Endothelial cell of umbilical vein (primary cell): ENCODE measurements at regions not wholly inside any gene's neighbourhood (a gene's known extent, or its start where the extent isn't known, plus 50 kb on each side); places are given as distances from the start of the nearest gene placed in this dataset.

Experiments used
- BruUV-seq: library from RNA; stranded (reverse); fragments of 400-500 nt; replicated peaks from 2 replicates; lab custom pipeline; 2021; lab: Mats Ljungman, UMichigan
- CTCF ChIA-PET: fragments of 300-600, 350-600 bp; sonication (Branson Sonifier 250); formaldehyde crosslinking; loops from one replicate; lab custom pipeline; 2021; ENCODE audit warnings: antibody characterized with exemption, inconsistent platforms; lab: Charles Lee
- POLR2A ChIA-PET: fragments of 300-600, 350-600 bp; sonication (Branson Sonifier 250); formaldehyde crosslinking; loops from one replicate; lab custom pipeline; 2021; ENCODE audit warnings: antibody characterized with exemption, inconsistent platforms; lab: Charles Lee
- DNase-seq: peaks from one replicate; pipeline ENCODE4 v3.0.0-alpha.2; 2011; ENCODE audit warnings: low read depth, low spot score
- FAIRE-seq: peaks from 2 replicates; lab custom pipeline; 2011; peaks lifted over from hg19 to GRCh38; lab: Jason Lieb, UNC
- H2AFZ ChIP-seq: 2 replicates; pipeline ENCODE4 v1.6.0; 2012; ENCODE audit warnings: low read depth, low read length, control low read depth, inconsistent platforms
- H3K27ac ChIP-seq: 2 replicates; pipeline ENCODE4 v1.5.1; 2011; ENCODE audit warnings: low read depth, mild to moderate bottlenecking, control low read depth, low read length, moderate library complexity; ENCODE audit not compliant: insufficient read depth
- H3K27me3 ChIP-seq, 2 experiments: 2 replicates each; pipeline versions ENCODE4 v1.6.0 to v1.6.1; 2011; ENCODE audit warnings: low read length in 2 of 2, mixed read lengths in 1 of 2; ENCODE audit not compliant: control insufficient read depth in 2 of 2, insufficient read depth in 2 of 2
- H3K36me3 ChIP-seq, 2 experiments: 2 replicates in 1 of 2; 3 replicates in 1 of 2; pipeline ENCODE4 v1.5.1; 2011; ENCODE audit warnings: low read length in 2 of 2, mild to moderate bottlenecking in 1 of 2, moderate library complexity in 1 of 2; ENCODE audit not compliant: control insufficient read depth in 2 of 2, insufficient read depth in 2 of 2; ENCODE audit errors: extremely low read depth in 1 of 2
- H3K4me1 ChIP-seq: 3 replicates; pipeline ENCODE4 v1.5.1; 2011; ENCODE audit warnings: mild to moderate bottlenecking, low read length; ENCODE audit not compliant: control insufficient read depth, insufficient read depth; ENCODE audit errors: extremely low read depth
- H3K4me2 ChIP-seq: 2 replicates; pipeline ENCODE4 v1.6.1; 2011; ENCODE audit warnings: low read length, control low read depth, mixed read lengths; ENCODE audit not compliant: insufficient read depth
- H3K4me3 ChIP-seq, 3 experiments: fragments of 200-600 bp in 1 of 3; sonication (generic), shearing (Covaris generic) in 1 of 3; replicated peaks in 1 of 3; 2 replicates each; pipeline ENCODE4 v1.5.1; 2011 to 2016; ENCODE audit warnings: control low read depth in 3 of 3, low read length in 3 of 3, mild to moderate bottlenecking in 2 of 3, inconsistent platforms in 1 of 3, low read depth in 1 of 3, moderate library complexity in 1 of 3; ENCODE audit not compliant: insufficient read depth in 1 of 3
- H3K79me2 ChIP-seq: 2 replicates; pipeline ENCODE4 v1.6.0; 2012; ENCODE audit warnings: low read length, inconsistent platforms; ENCODE audit not compliant: control insufficient read depth, insufficient read depth
- H3K9ac ChIP-seq: replicated peaks from 2 replicates; pipeline ENCODE3; 2011; ENCODE audit warnings: low read length, control low read depth; ENCODE audit not compliant: insufficient read depth; ENCODE audit errors: extremely low read depth
- H3K9me1 ChIP-seq: replicated peaks from 3 replicates; pipeline ENCODE4 v1.6.0; 2011; ENCODE audit warnings: mild to moderate bottlenecking, low read length; ENCODE audit not compliant: control insufficient read depth, insufficient read depth; ENCODE audit errors: extremely low read depth
- H3K9me3 ChIP-seq: replicated peaks from 2 replicates; pipeline ENCODE4 v1.5.1; 2012; ENCODE audit warnings: low read length, inconsistent platforms; ENCODE audit not compliant: control insufficient read depth, insufficient read depth
- H4K20me1 ChIP-seq: replicated peaks from 2 replicates; pipeline ENCODE3; 2011; ENCODE audit warnings: mild to moderate bottlenecking, low read length; ENCODE audit not compliant: control insufficient read depth, insufficient read depth; ENCODE audit errors: extremely low read depth
- EZH2 ChIP-seq: IDR thresholded peaks from 2 replicates; pipeline ENCODE4 v1.6.1; 2012; ENCODE audit warnings: borderline replicate concordance, low read depth, mild to moderate bottlenecking, moderate library complexity, low read length, inconsistent platforms; ENCODE audit not compliant: severe bottlenecking
- FOS ChIP-seq: IDR thresholded peaks from 2 replicates; pipeline ENCODE4 v1.6.1; 2011; ENCODE audit warnings: mild to moderate bottlenecking, low read length, moderate library complexity, borderline replicate concordance; ENCODE audit not compliant: insufficient read depth
- GATA2 ChIP-seq: IDR thresholded peaks from 2 replicates; pipeline ENCODE4 v1.7.0; 2011; ENCODE audit warnings: low read depth, mild to moderate bottlenecking, moderate library complexity, mixed read lengths, low read length; ENCODE audit not compliant: insufficient read length, insufficient read depth
- MYC ChIP-seq: IDR thresholded peaks from one replicate; pipeline ENCODE4 v1.6.1; 2011; ENCODE audit warnings: mild to moderate bottlenecking, low read depth, low read length
- POLR2AphosphoS5 ChIP-seq: IDR thresholded peaks from 2 replicates; pipeline ENCODE4 v1.6.1; 2012; ENCODE audit warnings: low read depth, mild to moderate bottlenecking, control low read depth, low read length, moderate library complexity; ENCODE audit not compliant: insufficient read depth
- dilution Hi-C: fragments of 300-500 bp; cut with MboI; formaldehyde crosslinking; loops from one replicate; pipeline ENCODE4 v1.15.0; 2019; ENCODE audit warnings: low sequenced_read_pairs; ENCODE audit not compliant: extremely low pct_ligation_motif_present
- intact Hi-C: fragments of 100-400 bp; cut with micrococcal nuclease; formaldehyde crosslinking; loops from one replicate; pipeline ENCODE4 v1.10.0; 2022
- TF ChIP-seq, protein P1 (sequence below): IDR thresholded peaks from 2 replicates; pipeline ENCODE4 v1.6.1; 2011; ENCODE audit not compliant: insufficient read depth, insufficient read length
- TF ChIP-seq, protein P2 (sequence below), 2 donors: IDR thresholded peaks; 1 replicate in 1 of 2; 2 replicates in 1 of 2; pipeline ENCODE4 v1.5.1; 2011; ENCODE audit warnings: low read length in 2 of 2, mild to moderate bottlenecking in 2 of 2, moderate library complexity in 2 of 2, control low read depth in 1 of 2, inconsistent platforms in 1 of 2, low read depth in 1 of 2; ENCODE audit not compliant: insufficient read depth in 1 of 2; ENCODE audit errors: extremely low read depth in 1 of 2

DNA sequence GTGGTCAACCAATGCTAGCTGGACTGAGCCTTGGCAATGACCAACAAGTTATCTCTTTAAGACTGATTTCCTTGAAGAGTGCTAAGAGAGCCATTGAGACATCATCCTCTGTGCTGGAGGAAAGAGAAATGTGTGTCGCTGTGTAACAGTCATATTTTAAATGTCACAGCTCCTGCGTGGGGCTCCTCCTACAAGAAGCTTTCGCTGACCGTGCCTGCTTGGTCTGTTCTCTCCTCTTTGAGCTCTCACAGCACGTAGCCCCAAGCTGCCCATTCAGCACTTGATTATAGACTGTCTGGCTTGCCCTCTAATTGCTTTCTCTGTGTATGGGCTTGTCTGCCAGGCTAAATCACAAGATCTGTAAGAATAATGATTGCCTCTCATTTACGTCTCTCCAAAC, 221.3 kb downstream of the FOXD2 start:
- Histone ChIP-seq H3K79me2 (no peaks in the 10 kb centered on the region), H3K4me1 (peaks cover 13% of the 10 kb centered on the region), H3K9ac (no peak overlapping the region), H3K4me3 (no peak overlapping the region), H3K9me3 (no peaks in the 10 kb centered on the region), H3K27ac (no peak overlapping the region), H3K4me2 (no peak overlapping the region), H3K9me1 (no peaks in the 10 kb centered on the region), H4K20me1 (no peaks in the 10 kb centered on the region), H2AFZ (no peak overlapping the region), H3K36me3 (no peaks in the 10 kb centered on the region), H3K27me3 (no peaks in the 10 kb centered on the region)
- DNase-seq, result no peak
- POLR2A ChIA-PET, result no interaction called here
- CTCF ChIA-PET, result no interaction called here
- dilution Hi-C loops (no loop called here), intact Hi-C loops (loop anchor here (5.0 kb wide), 1 partner anchor 482 kb away; no protein-coding TSS in a partner anchor)
- BruUV-seq, result no TSS peak
- no peak for TF ChIP-seq MYC
- no peak for FAIRE-seq

DNA sequence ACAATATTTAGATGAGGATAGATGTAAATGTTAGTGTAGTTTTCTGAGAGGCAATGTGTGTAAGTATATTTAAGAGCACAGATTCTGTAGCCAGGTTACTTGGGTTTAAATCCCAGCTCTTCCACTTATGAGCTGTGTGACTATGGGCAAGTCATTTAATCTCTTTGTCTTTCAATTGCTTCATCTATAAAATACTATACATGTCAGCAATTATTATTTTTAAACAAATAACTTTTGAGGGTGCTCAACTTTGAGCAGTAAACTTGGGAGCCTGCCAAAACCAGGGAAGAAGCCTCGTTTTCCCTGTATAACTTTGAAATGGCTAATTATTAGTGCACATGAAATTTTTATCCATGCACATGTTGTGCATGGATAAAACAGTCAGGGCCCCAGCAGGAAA, 222.8 kb downstream of the FOXD2 start:
- Histone ChIP-seq H3K9me1 (no peaks in the 10 kb centered on the region), H3K9ac (no peak overlapping the region), H4K20me1 (no peaks in the 10 kb centered on the region), H3K9me3 (no peaks in the 10 kb centered on the region), H3K36me3 (no peaks in the 10 kb centered on the region), H3K4me3 (no peak overlapping the region), H3K79me2 (no peaks in the 10 kb centered on the region), H3K27me3 (no peaks in the 10 kb centered on the region), H2AFZ (no peak overlapping the region), H3K4me2 (no peak overlapping the region), H3K27ac (no peak overlapping the region), H3K4me1 (peaks cover 13% of the 10 kb centered on the region)
- no TSS peak for BruUV-seq
- POLR2A ChIA-PET, result no interaction called here
- no peak for FAIRE-seq
- TF ChIP-seq, protein P1, sequence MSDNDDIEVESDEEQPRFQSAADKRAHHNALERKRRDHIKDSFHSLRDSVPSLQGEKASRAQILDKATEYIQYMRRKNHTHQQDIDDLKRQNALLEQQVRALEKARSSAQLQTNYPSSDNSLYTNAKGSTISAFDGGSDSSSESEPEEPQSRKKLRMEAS, result no peak
- no peak for TF ChIP-seq GATA2
- TF ChIP-seq EZH2, result no peak
- TF ChIP-seq POLR2AphosphoS5, result no peak
- no peak for TF ChIP-seq MYC
- TF ChIP-seq, protein P2, sequence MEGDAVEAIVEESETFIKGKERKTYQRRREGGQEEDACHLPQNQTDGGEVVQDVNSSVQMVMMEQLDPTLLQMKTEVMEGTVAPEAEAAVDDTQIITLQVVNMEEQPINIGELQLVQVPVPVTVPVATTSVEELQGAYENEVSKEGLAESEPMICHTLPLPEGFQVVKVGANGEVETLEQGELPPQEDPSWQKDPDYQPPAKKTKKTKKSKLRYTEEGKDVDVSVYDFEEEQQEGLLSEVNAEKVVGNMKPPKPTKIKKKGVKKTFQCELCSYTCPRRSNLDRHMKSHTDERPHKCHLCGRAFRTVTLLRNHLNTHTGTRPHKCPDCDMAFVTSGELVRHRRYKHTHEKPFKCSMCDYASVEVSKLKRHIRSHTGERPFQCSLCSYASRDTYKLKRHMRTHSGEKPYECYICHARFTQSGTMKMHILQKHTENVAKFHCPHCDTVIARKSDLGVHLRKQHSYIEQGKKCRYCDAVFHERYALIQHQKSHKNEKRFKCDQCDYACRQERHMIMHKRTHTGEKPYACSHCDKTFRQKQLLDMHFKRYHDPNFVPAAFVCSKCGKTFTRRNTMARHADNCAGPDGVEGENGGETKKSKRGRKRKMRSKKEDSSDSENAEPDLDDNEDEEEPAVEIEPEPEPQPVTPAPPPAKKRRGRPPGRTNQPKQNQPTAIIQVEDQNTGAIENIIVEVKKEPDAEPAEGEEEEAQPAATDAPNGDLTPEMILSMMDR (IDR thresholded peaks at IDR 0.05; ENCODE audit: extremely low read depth in 1 of 2, insufficient read depth in 1 of 2, low read depth in 1 of 2, low read length in 2 of 2), result no peak
- TF ChIP-seq FOS, result no peak
- CTCF ChIA-PET, result interaction anchor here (1.5 kb wide), 1 partner anchor 13 kb away, joined by 3 read pairs; no protein-coding TSS in a partner anchor
- DNase-seq, result no peak
- intact Hi-C loops (no loop called here), dilution Hi-C loops (no loop called here)
